Activated CD4-positive, alpha-beta T cell treated with anti-CD3 and anti-CD28 coated beads, Interleukin-2, amount 50 U/mL, for 48 hours (primary cell): ENCODE measurements at regions not wholly inside any gene's neighbourhood (a gene's known extent, or its start where the extent isn't known, plus 50 kb on each side); places are given as distances from the start of the nearest gene placed in this dataset.

Source experiments
- DNase-seq, 2 experiments: peaks; one replicate each; pipeline ENCODE4 v3.0.0-alpha.2; 2020

- DNase-seq: no peak
These were observed 89.9 kb downstream of the TSEN15 start for GRCh38 chr1:184141361-184141880.

DNA sequence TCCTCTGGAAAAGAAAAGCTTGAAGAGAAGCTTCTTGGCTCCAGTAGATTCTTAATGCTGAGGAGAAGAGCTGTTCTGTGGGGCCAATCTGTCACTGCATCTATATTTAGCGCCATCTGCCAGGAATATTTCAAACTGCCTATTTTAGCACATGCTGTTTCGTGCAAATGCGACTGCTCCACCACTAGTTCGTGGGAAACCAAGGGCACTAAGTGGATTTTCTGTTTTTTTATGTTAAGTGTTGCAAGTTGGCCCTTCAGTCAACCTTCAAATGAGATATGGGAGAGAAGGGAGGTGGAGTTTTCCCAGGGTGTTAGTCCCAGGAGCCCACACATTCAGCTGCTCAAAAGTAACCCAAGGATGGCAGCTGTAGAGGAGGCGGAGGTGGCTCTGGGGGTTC, 91.9 kb downstream of the TSEN15 start:
- no peak for DNase-seq

GRCh38 chr1:184145083-184145482, 93.6 kb downstream of the TSEN15 start:
- DNase-seq: no peak

- no peak for DNase-seq
These were observed 94.7 kb downstream of the TSEN15 start for GRCh38 chr1:184146202-184146601.

DNA sequence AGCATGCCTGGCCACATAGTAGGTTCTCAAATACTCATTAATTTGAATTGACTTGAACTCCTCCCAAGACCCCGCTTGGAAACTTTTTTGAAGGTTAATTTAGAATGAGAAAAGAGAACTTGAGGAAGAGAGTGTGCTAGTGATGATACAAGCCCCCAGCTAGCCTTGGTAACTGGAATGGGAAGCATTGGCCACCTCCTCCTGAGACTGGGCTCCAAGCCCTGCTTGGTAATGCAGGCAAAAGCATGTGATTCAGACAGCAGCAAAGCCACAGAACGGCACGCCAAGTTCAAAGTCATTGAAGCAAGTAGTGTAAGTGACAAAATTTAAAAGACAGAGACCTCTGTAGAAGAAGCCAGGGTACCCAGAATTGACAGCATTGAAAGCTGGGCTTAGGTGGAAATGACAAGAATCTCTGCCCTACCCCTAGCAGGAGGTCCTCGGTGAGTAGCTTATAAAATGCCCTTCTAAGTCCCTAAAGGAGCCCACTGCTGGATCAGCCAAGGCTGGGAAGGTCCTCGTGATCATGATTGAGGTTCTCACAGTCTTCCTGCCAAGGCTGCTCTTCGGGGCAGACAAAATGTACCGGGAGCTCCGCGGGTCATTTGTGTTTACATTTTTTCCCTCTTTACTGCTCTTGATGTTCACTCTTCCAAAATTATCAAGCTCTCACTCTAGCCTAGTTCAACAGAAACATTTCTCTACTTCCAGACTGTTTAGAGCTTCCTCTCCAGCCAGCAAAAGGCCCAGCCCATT, 99.4 kb downstream of the TSEN15 start:
- DNase-seq: no peak

DNA sequence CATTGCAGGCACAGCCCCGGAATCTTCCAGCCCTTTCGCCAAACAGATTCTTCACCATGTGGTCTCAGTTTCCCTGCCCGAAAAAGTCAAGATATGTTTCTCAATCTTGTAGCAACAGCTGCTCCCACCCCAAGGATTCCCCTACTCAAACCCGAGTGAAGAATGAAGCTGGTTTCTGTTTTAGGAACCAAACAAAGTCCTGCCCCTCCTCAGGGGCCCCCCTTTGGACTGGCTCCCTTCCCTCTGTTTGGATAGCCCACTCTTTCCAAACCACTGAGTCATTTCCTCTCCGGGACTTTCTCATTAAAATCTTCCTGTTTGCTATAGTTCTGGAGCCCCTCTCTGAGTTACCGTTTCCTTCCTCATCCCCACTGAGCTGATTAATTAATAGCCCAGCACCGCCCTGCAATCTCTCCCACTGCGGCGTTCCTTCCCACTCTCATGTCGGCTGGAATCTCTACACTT, 100.9 kb downstream of the TSEN15 start:
- no peak for DNase-seq

DNA sequence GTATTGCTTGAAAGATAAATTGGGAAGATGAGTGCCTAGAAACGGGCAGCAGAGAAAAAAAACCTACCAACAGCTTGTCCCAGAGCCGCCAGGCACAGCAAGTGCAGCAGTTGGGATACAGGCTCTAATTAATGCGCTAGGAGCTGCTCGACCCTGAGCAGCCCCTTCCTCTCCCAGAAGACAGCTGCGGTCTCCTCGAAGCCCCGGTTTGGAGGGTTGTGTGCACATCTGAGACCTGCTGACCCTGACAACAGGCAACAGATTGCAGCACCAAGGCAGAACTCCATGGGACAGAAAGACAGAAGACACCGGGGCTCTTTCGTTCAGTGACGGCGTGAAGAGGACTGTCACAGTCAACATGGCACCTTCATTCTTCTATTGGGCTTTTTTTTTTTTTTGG, 101.4 kb downstream of the TSEN15 start:
- DNase-seq: no peak

DNA sequence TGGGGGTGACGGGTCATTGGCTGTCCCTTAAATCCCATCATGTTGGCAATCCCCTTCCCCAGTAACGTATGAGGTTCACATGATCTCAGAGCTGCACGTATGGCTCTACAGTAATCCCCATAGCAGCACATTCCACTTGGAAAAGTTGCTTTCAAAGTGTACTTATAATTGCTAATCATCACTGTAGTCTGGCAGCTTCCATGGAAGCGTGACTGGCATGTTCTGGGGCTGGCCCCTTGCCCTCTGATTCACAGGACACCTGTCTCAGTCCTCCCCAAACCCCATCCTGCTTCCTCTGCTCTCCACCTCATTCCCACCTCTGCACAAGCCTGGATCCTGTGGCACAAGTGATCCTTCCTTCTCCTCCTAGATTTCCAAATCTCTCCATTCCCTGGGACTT, 102.2 kb downstream of the TSEN15 start:
- no peak for DNase-seq

- no peak for DNase-seq
These were observed 105.2 kb downstream of the TSEN15 start for GRCh38 chr1:184156521-184157393.

DNA sequence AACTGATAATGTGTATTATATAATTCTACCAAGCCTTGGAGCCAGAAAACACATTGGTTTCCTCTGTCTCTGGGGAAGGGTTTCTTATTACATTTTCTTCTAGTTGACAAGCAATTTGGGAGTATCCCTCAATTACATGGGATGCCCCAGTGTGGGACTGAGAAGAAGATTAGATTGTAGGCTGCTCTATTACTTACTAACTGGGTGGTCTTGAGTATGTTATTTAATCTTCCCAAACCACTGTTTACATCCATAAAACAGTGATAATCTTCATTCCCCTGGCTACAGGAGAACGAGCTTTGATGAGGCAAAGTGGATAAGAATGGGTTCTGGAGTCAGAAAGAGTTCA, 105.8 kb downstream of the TSEN15 start:
- no peak for DNase-seq

DNA sequence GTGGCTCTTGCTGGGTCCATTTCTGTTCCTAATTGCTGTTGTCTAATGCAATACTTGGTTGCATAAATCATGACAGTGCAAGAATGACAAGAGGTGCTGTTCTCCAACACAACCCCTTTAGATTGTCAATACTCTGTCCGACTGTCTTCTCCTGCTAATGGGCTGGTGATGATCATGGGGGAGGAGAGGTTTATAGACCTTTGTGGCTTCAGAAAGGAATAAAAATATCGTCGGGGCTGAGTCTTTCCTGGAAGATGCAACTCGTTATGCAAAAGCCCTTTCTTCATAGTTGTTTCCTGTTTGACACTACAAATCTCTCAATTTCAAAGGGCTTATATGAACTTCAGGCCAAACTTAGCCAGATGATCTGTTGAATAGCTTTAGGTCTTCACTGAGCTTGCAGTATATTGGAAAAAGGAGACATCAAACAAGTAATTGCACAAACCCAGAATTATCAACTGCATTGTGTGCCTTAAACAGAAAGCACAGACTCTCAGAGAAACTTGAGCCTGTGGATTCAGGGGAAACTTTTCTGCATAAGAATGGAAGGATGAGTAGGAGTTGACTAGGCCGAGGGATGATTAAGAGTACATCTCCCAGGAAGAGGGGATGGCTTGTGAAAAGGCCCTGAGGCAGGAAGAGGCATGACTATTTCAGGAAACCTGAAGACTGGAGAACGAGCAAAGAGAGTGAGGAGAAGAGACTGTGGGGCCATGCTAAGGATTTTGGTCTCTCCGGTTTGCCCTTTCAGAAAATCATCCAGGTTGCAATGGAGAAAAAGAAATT, 107.6 kb downstream of the TSEN15 start:
- no peak for DNase-seq

GRCh38 chr1:184160236-184160635, 108.7 kb downstream of the TSEN15 start:
- DNase-seq: peak; percentile 28 to 50

DNA sequence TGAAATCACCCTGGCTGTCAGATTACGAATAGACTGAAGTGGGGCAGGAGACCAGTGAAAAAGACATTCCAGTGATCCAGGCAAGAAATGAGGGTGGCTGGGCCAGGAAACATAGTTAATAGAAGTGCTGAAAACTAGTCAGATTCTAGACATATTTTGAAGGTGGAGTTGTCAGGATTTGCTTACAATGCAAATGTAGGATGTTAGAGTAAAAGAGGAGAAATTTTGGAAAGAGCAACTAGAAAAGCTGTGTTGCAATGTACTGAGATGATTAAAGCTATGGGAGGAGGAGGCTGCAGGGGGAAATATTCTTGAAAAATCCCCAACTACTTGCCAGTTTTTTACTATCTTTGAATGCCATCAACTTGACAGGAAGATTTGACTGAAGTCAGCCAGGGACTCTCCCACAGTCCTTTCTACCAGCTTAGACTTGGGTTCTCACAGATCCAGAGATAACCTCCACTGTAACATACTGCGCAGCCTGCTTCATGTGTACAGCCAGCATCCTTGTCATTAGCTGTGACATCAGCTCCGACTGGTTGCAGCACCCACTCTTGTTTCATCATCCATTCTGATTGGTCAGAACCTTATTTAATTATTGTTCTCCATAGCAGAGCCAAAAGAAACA, 109.7 kb downstream of the TSEN15 start:
- DNase-seq: peak; percentile 31 to 41

DNA sequence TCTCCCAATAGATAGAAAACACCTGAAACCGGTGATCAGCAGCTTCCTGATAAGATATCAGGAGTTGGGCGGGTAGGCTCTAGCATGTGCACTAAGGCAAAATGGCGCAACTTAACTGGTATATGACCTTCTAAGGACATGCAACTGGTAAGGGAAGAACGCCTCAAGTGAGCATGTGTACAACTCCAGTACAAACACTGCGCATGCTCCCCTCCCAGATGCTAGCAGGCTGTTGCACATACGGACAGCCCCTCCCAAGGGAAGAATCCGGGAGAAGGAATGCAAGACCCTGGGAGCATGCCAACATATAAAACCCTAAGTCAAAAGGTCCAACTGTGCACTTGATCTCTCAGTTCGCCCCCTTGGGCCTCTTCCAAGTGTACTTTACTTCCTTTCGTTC, 110.8 kb downstream of the TSEN15 start:
- DNase-seq: no peak

GRCh38 chr1:184163674-184164465, 112.3 kb downstream of the TSEN15 start:
- DNase-seq: peak in 1 of 2 experiments; percentile 19

DNA sequence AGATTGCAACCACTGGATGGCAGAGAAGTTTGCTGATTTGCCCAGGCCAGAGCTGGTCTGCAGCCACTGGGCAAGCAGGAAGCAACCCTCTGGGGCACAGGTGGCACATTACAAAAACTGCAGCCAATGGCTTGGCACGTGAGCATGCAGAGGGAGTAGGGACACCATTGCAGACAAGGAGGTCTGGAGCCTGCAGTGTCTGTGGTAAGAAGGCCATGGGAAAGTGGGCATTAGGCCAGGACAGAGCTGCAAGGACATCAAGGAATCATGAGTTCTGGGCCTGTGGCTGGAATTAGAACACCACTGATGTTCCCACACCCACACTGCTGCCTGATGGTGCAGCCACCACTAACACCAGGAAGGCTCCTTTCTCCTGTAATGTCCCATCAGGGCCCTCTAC, 113.0 kb downstream of the TSEN15 start:
- DNase-seq: no peak

DNA sequence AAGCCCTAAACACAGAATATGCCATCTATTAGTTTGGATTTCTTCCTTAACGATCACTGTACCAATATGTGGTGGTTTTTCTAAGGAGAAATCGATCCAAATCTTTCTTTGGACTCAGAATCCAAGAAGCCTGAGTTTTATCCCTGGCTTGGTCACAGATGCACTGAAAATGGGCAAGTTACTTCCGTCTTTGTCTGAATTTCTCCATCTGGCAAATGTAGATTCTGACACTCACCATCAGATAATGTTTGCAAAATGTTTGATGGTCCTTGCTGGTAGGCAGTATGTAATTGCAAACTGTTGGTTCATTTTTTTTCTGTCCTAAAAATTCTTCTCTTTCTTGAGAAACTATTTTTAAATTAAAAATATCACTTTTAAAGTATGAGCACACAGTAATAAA, 115.0 kb downstream of the TSEN15 start:
- DNase-seq: no peak

DNA sequence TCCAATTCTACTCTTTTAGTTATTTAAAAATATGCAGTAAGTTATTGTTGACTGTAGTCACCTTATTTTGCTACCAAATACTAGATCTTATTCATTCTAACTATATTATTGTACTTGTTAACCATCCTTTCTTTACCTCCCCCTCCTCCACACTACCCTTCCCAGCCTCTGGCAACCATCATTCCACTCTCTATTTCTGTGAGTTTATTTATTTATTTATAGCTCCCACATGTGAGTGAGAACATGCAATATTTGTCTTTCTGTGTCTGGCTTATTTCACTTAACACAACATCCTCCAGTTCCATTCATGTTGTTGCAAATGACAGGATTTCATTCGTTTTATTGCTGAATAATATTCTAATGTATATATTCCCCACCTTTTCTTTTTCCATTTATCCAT, 115.8 kb downstream of the TSEN15 start:
- no peak for DNase-seq

DNA sequence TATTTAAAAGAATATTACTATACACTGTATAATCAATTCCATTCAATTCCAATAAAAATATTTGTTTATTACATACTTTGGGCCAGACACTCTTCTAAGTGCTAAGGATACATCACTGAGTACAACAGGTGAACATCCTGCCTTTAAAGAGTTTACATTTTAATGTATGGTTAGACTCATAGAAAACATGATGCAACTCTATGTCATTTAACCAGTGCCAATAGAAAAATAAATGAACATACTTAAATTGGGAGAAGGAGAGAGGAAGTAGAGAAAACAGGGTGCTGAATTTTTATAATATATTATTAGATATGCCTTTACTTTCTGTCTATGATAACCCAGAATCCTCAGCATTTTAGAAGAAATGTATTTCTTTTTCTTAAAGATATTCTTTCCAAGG, 119.2 kb downstream of the TSEN15 start:
- DNase-seq: no peak

DNA sequence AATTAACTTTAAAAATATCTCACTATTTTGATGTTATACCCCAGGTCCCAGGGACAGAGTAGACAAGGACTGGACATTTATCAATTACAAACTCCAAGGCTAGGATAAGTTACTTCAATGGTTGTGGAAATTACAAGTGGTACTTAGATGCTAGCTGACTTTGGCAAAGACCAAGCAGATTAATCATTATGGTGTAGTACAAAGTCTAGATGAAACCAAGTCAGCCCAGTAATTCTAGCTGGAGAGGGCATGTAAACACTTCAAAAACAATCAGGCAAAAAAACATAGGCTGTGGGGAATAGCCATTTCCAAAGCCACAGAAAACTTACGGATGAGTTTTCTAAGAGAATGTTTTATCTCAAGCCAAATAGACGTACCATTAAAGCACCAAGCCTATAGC, 124.5 kb downstream of the TSEN15 start:
- DNase-seq: no peak

DNA sequence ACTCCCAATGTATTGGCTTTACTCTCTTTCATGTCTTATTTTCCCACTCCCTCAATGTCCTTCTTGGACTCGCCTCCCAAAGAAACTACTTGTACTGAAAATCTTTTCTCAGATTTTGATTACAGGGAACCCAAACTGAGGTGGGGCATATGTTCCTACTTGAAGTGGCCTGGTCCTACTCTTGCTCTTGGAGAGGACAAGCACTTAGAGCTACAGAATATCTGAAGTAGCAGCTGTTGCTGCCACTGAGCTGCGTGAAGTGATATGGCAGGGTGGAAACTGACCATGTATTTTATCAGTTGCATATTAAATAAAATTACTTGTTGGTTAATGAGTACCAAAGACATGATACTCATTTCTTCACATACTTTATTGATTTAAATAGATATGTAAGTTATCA, 129.5 kb downstream of the TSEN15 start:
- no peak for DNase-seq

DNA sequence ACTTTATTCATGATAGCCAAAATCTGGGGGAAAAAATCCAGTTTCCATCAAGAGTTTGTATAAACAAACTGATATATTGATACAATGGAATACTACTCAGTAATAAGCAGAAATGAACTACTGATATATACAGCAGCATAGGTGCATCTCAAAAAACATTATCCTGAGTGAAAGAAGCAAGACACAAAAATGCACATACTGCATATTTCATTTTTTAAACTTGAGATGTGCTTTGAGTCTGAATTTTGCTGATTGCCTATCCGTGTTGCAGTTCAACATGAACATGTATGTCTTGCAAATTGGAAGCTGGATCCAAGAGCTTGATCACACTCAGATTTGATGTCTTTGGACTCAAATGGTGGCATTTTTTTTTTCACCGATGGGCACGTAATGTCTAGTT, 132.4 kb downstream of the TSEN15 start:
- DNase-seq: no peak
